Endothelial cell of umbilical vein (primary cell): ENCODE measurements at regions not wholly inside any gene's neighbourhood (a gene's known extent, or its start where the extent isn't known, plus 50 kb on each side); places are given as distances from the start of the nearest gene placed in this dataset.

Experiments
- EZH2 ChIP-seq: IDR thresholded peaks from 2 replicates; pipeline ENCODE4 v1.6.1; 2012; ENCODE audit warnings: borderline replicate concordance, low read depth, mild to moderate bottlenecking, moderate library complexity, low read length, inconsistent platforms; ENCODE audit not compliant: severe bottlenecking
- FOS ChIP-seq: IDR thresholded peaks from 2 replicates; pipeline ENCODE4 v1.6.1; 2011; ENCODE audit warnings: mild to moderate bottlenecking, low read length, moderate library complexity, borderline replicate concordance; ENCODE audit not compliant: insufficient read depth
- GATA2 ChIP-seq: IDR thresholded peaks from 2 replicates; pipeline ENCODE4 v1.7.0; 2011; ENCODE audit warnings: low read depth, mild to moderate bottlenecking, moderate library complexity, mixed read lengths, low read length; ENCODE audit not compliant: insufficient read length, insufficient read depth
- JUN ChIP-seq: IDR thresholded peaks from 2 replicates; pipeline ENCODE4 v1.6.1; 2011; ENCODE audit warnings: borderline replicate concordance, low read depth; ENCODE audit not compliant: insufficient read length, insufficient read depth
- MYC ChIP-seq: IDR thresholded peaks from one replicate; pipeline ENCODE4 v1.6.1; 2011; ENCODE audit warnings: mild to moderate bottlenecking, low read depth, low read length
- POLR2A ChIP-seq: IDR thresholded peaks from 2 replicates; pipeline ENCODE4 v1.6.1; 2012; ENCODE audit warnings: low read depth, mild to moderate bottlenecking, control low read depth, low read length
- POLR2AphosphoS5 ChIP-seq: IDR thresholded peaks from 2 replicates; pipeline ENCODE4 v1.6.1; 2012; ENCODE audit warnings: low read depth, mild to moderate bottlenecking, control low read depth, low read length, moderate library complexity; ENCODE audit not compliant: insufficient read depth
- TF ChIP-seq, protein P1 (sequence below), 2 donors: IDR thresholded peaks; 1 replicate in 1 of 2; 2 replicates in 1 of 2; pipeline ENCODE4 v1.5.1; 2011; ENCODE audit warnings: low read length in 2 of 2, mild to moderate bottlenecking in 2 of 2, moderate library complexity in 2 of 2, control low read depth in 1 of 2, inconsistent platforms in 1 of 2, low read depth in 1 of 2; ENCODE audit not compliant: insufficient read depth in 1 of 2; ENCODE audit errors: extremely low read depth in 1 of 2
- TF ChIP-seq, protein P2 (sequence below): IDR thresholded peaks from 2 replicates; pipeline ENCODE4 v1.6.1; 2011; ENCODE audit not compliant: insufficient read depth, insufficient read length

DNA sequence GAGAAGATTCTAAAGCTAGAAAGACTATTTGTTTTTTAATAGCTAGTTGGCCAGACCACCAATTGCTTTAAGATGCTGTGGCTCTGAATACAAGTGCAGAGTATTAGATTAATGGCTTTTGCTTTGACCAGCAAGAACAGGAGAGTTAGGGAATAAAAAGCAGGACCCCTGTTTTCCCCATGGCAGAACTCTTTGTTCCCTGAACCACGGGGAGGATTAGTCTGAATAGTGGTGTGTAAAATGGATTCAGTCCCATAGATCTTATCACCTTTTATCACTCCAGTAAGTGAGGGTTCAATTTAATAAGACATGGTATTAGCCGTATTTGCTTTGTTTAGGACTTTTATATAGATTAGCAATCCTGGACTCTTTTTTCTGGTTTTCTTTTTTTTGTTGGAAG is 562.6 kb upstream of the DPPA4 start:
- TF ChIP-seq, protein P1, sequence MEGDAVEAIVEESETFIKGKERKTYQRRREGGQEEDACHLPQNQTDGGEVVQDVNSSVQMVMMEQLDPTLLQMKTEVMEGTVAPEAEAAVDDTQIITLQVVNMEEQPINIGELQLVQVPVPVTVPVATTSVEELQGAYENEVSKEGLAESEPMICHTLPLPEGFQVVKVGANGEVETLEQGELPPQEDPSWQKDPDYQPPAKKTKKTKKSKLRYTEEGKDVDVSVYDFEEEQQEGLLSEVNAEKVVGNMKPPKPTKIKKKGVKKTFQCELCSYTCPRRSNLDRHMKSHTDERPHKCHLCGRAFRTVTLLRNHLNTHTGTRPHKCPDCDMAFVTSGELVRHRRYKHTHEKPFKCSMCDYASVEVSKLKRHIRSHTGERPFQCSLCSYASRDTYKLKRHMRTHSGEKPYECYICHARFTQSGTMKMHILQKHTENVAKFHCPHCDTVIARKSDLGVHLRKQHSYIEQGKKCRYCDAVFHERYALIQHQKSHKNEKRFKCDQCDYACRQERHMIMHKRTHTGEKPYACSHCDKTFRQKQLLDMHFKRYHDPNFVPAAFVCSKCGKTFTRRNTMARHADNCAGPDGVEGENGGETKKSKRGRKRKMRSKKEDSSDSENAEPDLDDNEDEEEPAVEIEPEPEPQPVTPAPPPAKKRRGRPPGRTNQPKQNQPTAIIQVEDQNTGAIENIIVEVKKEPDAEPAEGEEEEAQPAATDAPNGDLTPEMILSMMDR (IDR thresholded peaks at IDR 0.05; ENCODE audit: extremely low read depth in 1 of 2, insufficient read depth in 1 of 2, low read depth in 1 of 2, low read length in 2 of 2) = no peak
- TF ChIP-seq GATA2 = no peak
- TF ChIP-seq EZH2 = no peak
- no peak for TF ChIP-seq POLR2A
- TF ChIP-seq POLR2AphosphoS5 = no peak
- no peak for TF ChIP-seq JUN
- TF ChIP-seq, protein P2, sequence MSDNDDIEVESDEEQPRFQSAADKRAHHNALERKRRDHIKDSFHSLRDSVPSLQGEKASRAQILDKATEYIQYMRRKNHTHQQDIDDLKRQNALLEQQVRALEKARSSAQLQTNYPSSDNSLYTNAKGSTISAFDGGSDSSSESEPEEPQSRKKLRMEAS = no peak
- TF ChIP-seq MYC = no peak
- TF ChIP-seq FOS = no peak
